Adrenal gland (tissue), 5 donors: ENCODE measurements at regions not wholly inside any gene's neighbourhood (a gene's known extent, or its start where the extent isn't known, plus 50 kb on each side); places are given as distances from the start of the nearest gene placed in this dataset.

Source experiments
- CTCF ChIP-seq, 6 experiments: fragments of 450-650 bp in 4 of 6; fragments of 200-600 bp in 2 of 6; sonication (generic) in 1 of 6; IDR thresholded peaks; 1 replicate in 5 of 6; 2 replicates in 1 of 6; pipeline versions ENCODE4 v1.5.1 to v1.8.0; 2016 to 2021; ENCODE audit warnings: antibody characterized with exemption in 6 of 6, mild to moderate bottlenecking in 2 of 6, moderate library complexity in 1 of 6
- POLR2A ChIP-seq, 2 donors: fragments of 450-650 bp; IDR thresholded peaks; one replicate each; pipeline ENCODE4 v1.6.1; 2017; ENCODE audit warnings: antibody characterized with exemption in 2 of 2, mild to moderate bottlenecking in 2 of 2, moderate library complexity in 1 of 2
- donor health status: DM: no; HTN: no; CAD: no.

- no peak for TF ChIP-seq CTCF (IDR thresholded peaks at IDR 0.05)
- TF ChIP-seq POLR2A (IDR thresholded peaks at IDR 0.05), result no peak
These were observed 209.4 kb upstream of the LRFN2 start for GRCh38 chr6:40796260-40797221.
